ENCODE measurements at regions not wholly inside any gene's neighbourhood (a gene's known extent, or its start where the extent isn't known, plus 50 kb on each side); places are given as distances from the start of the nearest gene placed in this dataset.
"Not testable (repeated sequence)": the region's sequence is repeated elsewhere in the genome, so short reads cannot be mapped to it uniquely, and the experiment has no call there.

DNA sequence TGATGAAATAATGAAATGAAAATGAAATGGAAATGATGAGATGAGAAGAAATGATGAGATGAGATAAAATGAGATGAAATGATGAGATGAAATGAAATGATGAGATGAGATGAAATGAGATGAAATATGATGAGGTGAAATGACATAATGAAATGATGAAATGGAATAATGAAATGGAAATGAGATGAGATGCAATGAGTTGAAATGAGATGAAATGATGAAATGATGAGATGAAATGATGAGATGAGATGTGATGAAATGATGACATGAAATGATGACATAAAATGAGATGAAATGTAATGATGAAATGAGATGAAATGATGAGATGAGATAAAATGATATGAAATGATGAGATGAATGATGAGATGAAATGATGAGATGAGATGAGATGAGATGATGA is 342.7 kb upstream of the PLGLB1 start:
- not testable (repeated sequence) for H3K4me3 ChIP-seq (ENCODE audit: low read depth, low read length); H3K9ac ChIP-seq (ENCODE audit: low read depth, low read length); H3K27ac ChIP-seq (ENCODE audit: low read depth, low read length); H3K27me3 ChIP-seq (ENCODE audit: control insufficient read depth, insufficient read depth, low read length); H3K4me1 ChIP-seq (ENCODE audit: control insufficient read depth, insufficient read depth, low read length); H3K9me3 ChIP-seq (ENCODE audit: control insufficient read depth, insufficient read depth, low read length); H3K36me3 ChIP-seq (ENCODE audit: control insufficient read depth, insufficient read depth, low read length)

DNA sequence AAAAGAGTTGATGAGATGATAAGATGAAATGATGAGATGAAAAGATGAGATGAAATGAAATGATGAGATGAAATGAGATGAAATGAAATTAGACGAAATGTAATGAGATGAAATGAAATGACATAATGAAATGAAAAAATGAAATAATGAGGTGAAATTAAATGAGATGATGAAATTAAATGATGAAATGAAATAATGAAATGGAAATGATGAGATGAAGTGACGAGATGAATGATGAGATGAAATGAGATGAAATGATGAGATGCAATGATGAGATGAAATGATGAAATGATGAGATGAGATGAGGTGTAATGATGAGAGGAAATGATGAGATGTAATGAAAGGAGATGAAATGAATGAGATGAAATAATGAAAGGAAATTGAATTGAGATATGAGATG is 343.4 kb upstream of the PLGLB1 start:
- not testable (repeated sequence) for H3K9me3 ChIP-seq (ENCODE audit: control insufficient read depth, insufficient read depth, low read length); H3K27me3 ChIP-seq (ENCODE audit: control insufficient read depth, insufficient read depth, low read length); H3K4me1 ChIP-seq (ENCODE audit: control insufficient read depth, insufficient read depth, low read length); H3K36me3 ChIP-seq (ENCODE audit: control insufficient read depth, insufficient read depth, low read length); H3K4me3 ChIP-seq (ENCODE audit: low read depth, low read length); H3K9ac ChIP-seq (ENCODE audit: low read depth, low read length); H3K27ac ChIP-seq (ENCODE audit: low read depth, low read length)

GRCh38 chr2:87386063-87386560 is 361.8 kb upstream of the PLGLB2 start:
- H3K4me1 ChIP-seq (ENCODE audit: control insufficient read depth, insufficient read depth, low read length); H3K27me3 ChIP-seq (ENCODE audit: control insufficient read depth, insufficient read depth, low read length); H3K27ac ChIP-seq (ENCODE audit: low read depth, low read length); H3K36me3 ChIP-seq (ENCODE audit: control insufficient read depth, insufficient read depth, low read length); H3K9ac ChIP-seq (ENCODE audit: low read depth, low read length); H3K9me3 ChIP-seq (ENCODE audit: control insufficient read depth, insufficient read depth, low read length); H3K4me3 ChIP-seq (ENCODE audit: low read depth, low read length): not testable (repeated sequence)

GRCh38 chr2:87395784-87396183 is 352.1 kb upstream of the PLGLB2 start:
- H3K9me3 ChIP-seq (ENCODE audit: control insufficient read depth, insufficient read depth, low read length); H3K27me3 ChIP-seq (ENCODE audit: control insufficient read depth, insufficient read depth, low read length); H3K36me3 ChIP-seq (ENCODE audit: control insufficient read depth, insufficient read depth, low read length); H3K4me3 ChIP-seq (ENCODE audit: low read depth, low read length); H3K9ac ChIP-seq (ENCODE audit: low read depth, low read length); H3K4me1 ChIP-seq (ENCODE audit: control insufficient read depth, insufficient read depth, low read length); H3K27ac ChIP-seq (ENCODE audit: low read depth, low read length): not testable (repeated sequence)

DNA sequence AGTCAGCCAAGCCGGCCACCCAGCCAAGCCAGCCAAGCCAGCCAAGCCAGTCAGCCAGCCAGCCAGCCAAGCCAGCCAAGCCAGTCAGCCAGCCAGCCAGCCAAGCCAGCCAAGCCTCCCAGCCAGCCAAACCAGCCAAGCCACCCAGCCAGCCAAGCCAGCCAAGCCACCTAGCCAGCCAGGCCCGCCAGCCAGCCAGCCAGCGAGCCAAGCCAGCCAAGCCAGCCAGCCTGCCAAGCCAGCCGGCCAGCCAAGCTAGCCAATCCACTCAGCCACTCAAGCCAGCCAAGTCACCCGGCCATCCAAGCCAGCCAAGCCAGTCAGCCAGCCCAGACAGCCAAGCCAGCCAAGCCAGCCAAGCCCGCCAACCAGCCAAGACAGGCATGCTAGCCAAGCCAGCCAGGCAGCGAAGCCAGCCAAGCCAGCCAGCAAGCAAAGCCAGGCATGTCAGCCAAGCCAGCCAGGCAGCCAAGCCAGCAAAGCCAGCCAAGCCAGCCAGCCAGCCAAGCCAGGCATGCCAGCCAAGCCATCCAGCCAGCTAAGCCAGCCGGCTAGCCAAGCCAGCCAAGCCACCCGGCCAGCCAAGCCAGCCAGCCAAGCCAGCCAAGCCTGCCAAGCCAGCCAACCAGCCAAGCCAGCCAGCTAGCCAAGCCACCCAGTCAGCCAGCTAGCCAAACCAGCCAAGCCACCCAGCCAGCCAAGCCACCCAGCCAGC is 351.2 kb upstream of the PLGLB2 start:
- H3K27me3 ChIP-seq (ENCODE audit: control insufficient read depth, insufficient read depth, low read length); H3K27ac ChIP-seq (ENCODE audit: low read depth, low read length); H3K9ac ChIP-seq (ENCODE audit: low read depth, low read length); H3K36me3 ChIP-seq (ENCODE audit: control insufficient read depth, insufficient read depth, low read length); H3K9me3 ChIP-seq (ENCODE audit: control insufficient read depth, insufficient read depth, low read length); H3K4me1 ChIP-seq (ENCODE audit: control insufficient read depth, insufficient read depth, low read length); H3K4me3 ChIP-seq (ENCODE audit: low read depth, low read length): not testable (repeated sequence)

DNA sequence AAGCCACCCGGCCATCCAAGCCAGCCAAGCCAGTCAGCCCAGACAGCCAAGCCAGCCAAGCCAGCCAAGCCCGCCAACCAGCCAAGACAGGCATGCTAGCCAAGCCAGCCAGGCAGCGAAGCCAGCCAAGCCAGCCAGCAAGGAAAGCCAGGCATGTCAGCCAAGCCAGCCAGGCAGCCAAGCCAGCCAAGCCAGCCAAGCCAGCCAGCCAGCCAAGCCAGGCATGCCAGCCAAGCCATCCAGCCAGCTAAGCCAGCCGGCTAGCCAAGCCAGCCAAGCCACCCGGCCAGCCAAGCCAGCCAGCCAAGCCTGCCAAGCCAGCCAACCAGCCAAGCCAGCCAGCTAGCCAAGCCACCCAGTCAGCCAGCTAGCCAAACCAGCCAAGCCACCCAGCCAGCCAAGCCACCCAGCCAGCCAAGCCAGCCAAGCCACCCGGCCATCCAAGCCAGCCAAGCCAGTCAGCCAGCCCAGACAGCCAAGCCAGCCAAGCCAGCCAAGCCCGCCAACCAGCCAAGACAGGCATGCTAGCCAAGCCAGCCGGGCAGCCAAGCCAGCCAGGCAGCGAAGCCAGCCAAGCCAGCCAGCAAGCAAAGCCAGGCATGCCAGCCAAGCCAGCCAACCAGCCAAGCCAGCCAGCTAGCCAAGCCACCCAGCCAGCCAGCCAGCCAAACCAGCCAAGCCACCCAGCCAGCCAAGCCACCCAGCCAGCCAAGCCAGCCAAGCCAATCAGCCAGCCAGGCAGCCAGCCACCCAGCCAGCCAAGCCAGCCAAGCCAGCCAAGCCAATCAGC is 350.4 kb upstream of the PLGLB2 start:
- not testable (repeated sequence) for H3K9me3 ChIP-seq (ENCODE audit: control insufficient read depth, insufficient read depth, low read length); H3K4me3 ChIP-seq (ENCODE audit: low read depth, low read length); H3K27ac ChIP-seq (ENCODE audit: low read depth, low read length); H3K9ac ChIP-seq (ENCODE audit: low read depth, low read length); H3K4me1 ChIP-seq (ENCODE audit: control insufficient read depth, insufficient read depth, low read length); H3K36me3 ChIP-seq (ENCODE audit: control insufficient read depth, insufficient read depth, low read length); H3K27me3 ChIP-seq (ENCODE audit: control insufficient read depth, insufficient read depth, low read length)

DNA sequence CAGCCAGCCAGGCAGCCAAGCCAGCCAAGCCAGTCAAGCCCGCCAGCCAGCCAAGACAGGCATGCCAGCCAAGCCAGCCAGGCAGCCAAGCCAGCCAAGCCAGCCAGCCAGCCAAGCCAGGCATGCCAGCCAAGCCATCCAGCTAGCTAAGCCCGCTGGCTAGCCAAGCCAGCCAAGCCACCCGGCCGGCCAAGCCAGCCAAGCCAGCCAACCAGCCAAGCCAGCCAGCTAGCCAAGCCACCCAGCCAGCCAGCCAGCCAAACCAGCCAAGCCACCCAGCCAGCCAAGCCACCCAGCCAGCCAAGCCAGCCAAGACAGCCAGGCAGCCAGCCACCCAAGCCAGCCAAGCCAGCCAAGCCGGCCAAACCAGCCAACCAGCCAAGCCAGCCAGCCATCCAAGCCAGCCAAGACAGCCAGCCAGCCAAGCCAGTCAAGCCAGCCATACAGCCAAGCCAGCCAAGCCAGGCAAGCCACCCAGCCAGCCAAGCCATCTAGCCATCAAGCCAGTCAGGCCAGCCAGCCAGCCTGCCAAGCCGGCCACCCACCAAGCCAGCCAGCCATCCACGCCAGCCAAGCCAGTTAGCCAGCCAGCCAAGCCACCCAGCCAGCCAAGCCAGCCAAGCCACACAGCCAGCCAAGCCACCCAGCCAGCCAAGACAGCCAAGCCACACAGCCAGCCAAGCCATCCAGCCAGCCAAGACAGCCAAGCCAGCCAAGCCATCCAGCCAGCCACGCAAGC is 349.2 kb upstream of the PLGLB2 start:
- H3K27me3 ChIP-seq (ENCODE audit: control insufficient read depth, insufficient read depth, low read length); H3K9ac ChIP-seq (ENCODE audit: low read depth, low read length); H3K4me3 ChIP-seq (ENCODE audit: low read depth, low read length); H3K9me3 ChIP-seq (ENCODE audit: control insufficient read depth, insufficient read depth, low read length); H3K4me1 ChIP-seq (ENCODE audit: control insufficient read depth, insufficient read depth, low read length); H3K36me3 ChIP-seq (ENCODE audit: control insufficient read depth, insufficient read depth, low read length); H3K27ac ChIP-seq (ENCODE audit: low read depth, low read length): not testable (repeated sequence)

GRCh38 chr2:87401726-87402345 is 346.1 kb upstream of the PLGLB2 start:
- H3K9me3 ChIP-seq (ENCODE audit: control insufficient read depth, insufficient read depth, low read length): no peaks in the 10 kb centered on the region
- no peaks in the 10 kb centered on the region for H3K27me3 ChIP-seq (ENCODE audit: control insufficient read depth, insufficient read depth, low read length)
- no peak overlapping the region for H3K4me3 ChIP-seq (ENCODE audit: low read depth, low read length)
- no peaks in the 10 kb centered on the region for H3K4me1 ChIP-seq (ENCODE audit: control insufficient read depth, insufficient read depth, low read length)
- H3K27ac ChIP-seq (ENCODE audit: low read depth, low read length): no peak overlapping the region
- no peaks in the 10 kb centered on the region for H3K36me3 ChIP-seq (ENCODE audit: control insufficient read depth, insufficient read depth, low read length)
- H3K9ac ChIP-seq (ENCODE audit: low read depth, low read length): no peak overlapping the region

DNA sequence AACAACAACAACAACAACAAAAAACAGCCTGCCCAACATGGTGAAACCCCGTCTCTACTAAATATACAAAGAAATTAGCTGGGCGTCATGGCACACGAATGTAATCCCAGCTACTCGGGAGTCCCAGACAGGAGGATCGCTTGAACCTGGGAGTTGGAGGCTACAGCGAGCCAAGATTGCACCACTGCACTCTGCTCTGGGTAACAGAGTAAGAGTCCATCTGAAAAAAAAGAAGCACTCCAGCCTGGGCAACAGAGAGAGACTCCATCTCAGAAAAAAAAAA is 344.1 kb upstream of the PLGLB2 start:
- Histone ChIP-seq H3K9me3 (ENCODE audit: control insufficient read depth, insufficient read depth, low read length) (no peaks in the 10 kb centered on the region), H3K9ac (ENCODE audit: low read depth, low read length) (no peak overlapping the region), H3K27ac (ENCODE audit: low read depth, low read length) (no peak overlapping the region), H3K4me1 (ENCODE audit: control insufficient read depth, insufficient read depth, low read length) (no peaks in the 10 kb centered on the region), H3K36me3 (ENCODE audit: control insufficient read depth, insufficient read depth, low read length) (no peaks in the 10 kb centered on the region), H3K4me3 (ENCODE audit: low read depth, low read length) (no peak overlapping the region), H3K27me3 (ENCODE audit: control insufficient read depth, insufficient read depth, low read length) (no peaks in the 10 kb centered on the region)

GRCh38 chr2:87404411-87405255 is 343.3 kb upstream of the PLGLB2 start:
- not testable (repeated sequence) for H3K27me3 ChIP-seq (ENCODE audit: control insufficient read depth, insufficient read depth, low read length); H3K9ac ChIP-seq (ENCODE audit: low read depth, low read length); H3K4me1 ChIP-seq (ENCODE audit: control insufficient read depth, insufficient read depth, low read length); H3K36me3 ChIP-seq (ENCODE audit: control insufficient read depth, insufficient read depth, low read length); H3K4me3 ChIP-seq (ENCODE audit: low read depth, low read length); H3K27ac ChIP-seq (ENCODE audit: low read depth, low read length); H3K9me3 ChIP-seq (ENCODE audit: control insufficient read depth, insufficient read depth, low read length)
